ENCODE measurements at regions not wholly inside any gene's neighbourhood (a gene's known extent, or its start where the extent isn't known, plus 50 kb on each side); places are given as distances from the start of the nearest gene placed in this dataset.

- no peak for TF ChIP-seq CTCF (IDR thresholded peaks at IDR 0.05)
- TF ChIP-seq POLR2A (IDR thresholded peaks at IDR 0.05) = no peak
- TF ChIP-seq POLR2AphosphoS5 (IDR thresholded peaks at IDR 0.05; ENCODE audit: insufficient read depth in 1 of 2, low read depth in 1 of 2) = no peak
Observed at GRCh38 chr16:75997606-75998005, 271.3 kb upstream of the CPHXL start.
